NCI-H2196 treated with DMSO at 0.1 percent for 48 hours (cell line): ENCODE measurements at regions not wholly inside any gene's neighbourhood (a gene's known extent, or its start where the extent isn't known, plus 50 kb on each side); places are given as distances from the start of the nearest gene placed in this dataset.

Experiments used
- DNase-seq: peaks from one replicate; lab custom pipeline; 2025; ENCODE audit not compliant: unreplicated experiment; lab: John Stamatoyannopoulos, UW

- no peak for DNase-seq
Observed at GRCh38 chr4:37160653-37161052, 83.9 kb upstream of the NWD2 start.

GRCh38 chr4:37165844-37166243, 78.7 kb upstream of the NWD2 start:
- DNase-seq, result no peak

- no peak for DNase-seq
Observed at GRCh38 chr4:37169956-37170355, 74.6 kb upstream of the NWD2 start.

GRCh38 chr4:37188100-37188499, 56.4 kb upstream of the NWD2 start:
- DNase-seq, result no peak
